H1 (cell line): ENCODE measurements at regions not wholly inside any gene's neighbourhood (a gene's known extent, or its start where the extent isn't known, plus 50 kb on each side); places are given as distances from the start of the nearest gene placed in this dataset.

Experiments
- CTCF ChIA-PET: fragments of 300-600 bp; sonication (Branson Sonifier 250); formaldehyde crosslinking; loops from one replicate; lab custom pipeline; 2021; ENCODE audit not compliant: partially characterized antibody; lab: Charles Lee
- POLR2A ChIA-PET: fragments of 300-600 bp; sonication (Branson Sonifier 250); formaldehyde crosslinking; loops from one replicate; lab custom pipeline; 2021; ENCODE audit warnings: inconsistent platforms; ENCODE audit not compliant: partially characterized antibody; lab: Charles Lee
- DNase-seq, 2 experiments: peaks; one replicate each; pipeline versions ENCODE4 v3.0.0 to v3.0.0-alpha.2; 2010 to 2022; ENCODE audit warnings: low spot score in 2 of 2, low read depth in 1 of 2, mixed read lengths in 1 of 2
- FAIRE-seq: peaks from 2 replicates; lab custom pipeline; 2011; peaks lifted over from hg19 to GRCh38; lab: Jason Lieb, UNC
- H2AFZ ChIP-seq: 2 replicates; pipeline ENCODE4 v1.8.1; 2012; ENCODE audit warnings: low read length, inconsistent platforms
- H2AK5ac ChIP-seq: 2 replicates; pipeline ENCODE4 v1.6.1; 2013; ENCODE audit warnings: low read depth, low read length
- H2BK120ac ChIP-seq: replicated peaks from 2 replicates; pipeline ENCODE3; 2013; ENCODE audit warnings: low read depth, low read length, inconsistent platforms
- H2BK12ac ChIP-seq: 2 replicates; pipeline ENCODE4 v1.6.1; 2013; ENCODE audit warnings: low read depth, low read length
- H2BK15ac ChIP-seq: 2 replicates; pipeline ENCODE4 v1.6.1; 2013; ENCODE audit warnings: low read length
- H2BK20ac ChIP-seq: 2 replicates; pipeline ENCODE4 v1.6.1; 2013; ENCODE audit warnings: low read length
- H2BK5ac ChIP-seq: 2 replicates; pipeline ENCODE4 v1.6.1; 2013; ENCODE audit warnings: low read depth, low read length
- H3K14ac ChIP-seq: 2 replicates; pipeline ENCODE4 v1.6.1; 2013; ENCODE audit warnings: inconsistent platforms; ENCODE audit not compliant: insufficient read length
- H3K18ac ChIP-seq: 2 replicates; pipeline ENCODE4 v1.6.1; 2013; ENCODE audit warnings: low read length; ENCODE audit errors: extremely low read depth
- H3K23ac ChIP-seq: 2 replicates; pipeline ENCODE4 v1.6.1; 2013; ENCODE audit warnings: inconsistent platforms; ENCODE audit not compliant: insufficient read length
- H3K23me2 ChIP-seq: 2 replicates; pipeline ENCODE4 v1.6.1; 2013; ENCODE audit warnings: low read depth, low read length
- H3K27ac ChIP-seq: 2 replicates; pipeline ENCODE4 v1.6.1; 2011; ENCODE audit warnings: low read depth, low read length, inconsistent platforms
- H3K27me3 ChIP-seq, 4 experiments: replicated peaks in 1 of 4; 1 replicate in 1 of 4; 2 replicates in 3 of 4; pipeline versions ENCODE4 v1.6.1 to v1.8.1; 2011 to 2013; ENCODE audit warnings: low read length in 3 of 4, mild to moderate bottlenecking in 3 of 4, inconsistent platforms in 2 of 4, mixed read lengths in 2 of 4, moderate library complexity in 1 of 4; ENCODE audit not compliant: control insufficient read depth in 3 of 4, insufficient read depth in 3 of 4; ENCODE audit errors: extremely low read depth in 1 of 4
- H3K36me3 ChIP-seq, 4 experiments: 2 replicates each; pipeline versions ENCODE4 v1.6.1 to v1.8.1; 2011 to 2013; ENCODE audit warnings: mild to moderate bottlenecking in 4 of 4, low read length in 3 of 4, moderate library complexity in 2 of 4, control low read depth in 1 of 4, inconsistent platforms in 1 of 4; ENCODE audit not compliant: insufficient read depth in 4 of 4, control insufficient read depth in 2 of 4
- H3K4ac ChIP-seq: replicated peaks from 2 replicates; pipeline ENCODE3; 2013; ENCODE audit warnings: low read length, low read depth, mixed read lengths, inconsistent platforms; ENCODE audit not compliant: insufficient read length
- H3K4me1 ChIP-seq, 4 experiments: replicated peaks in 1 of 4; 1 replicate in 1 of 4; 2 replicates in 3 of 4; pipeline versions ENCODE4 v1.6.1 to v1.8.1; 2011 to 2013; ENCODE audit warnings: low read length in 3 of 4, inconsistent platforms in 2 of 4, mixed read lengths in 1 of 4; ENCODE audit not compliant: insufficient read depth in 4 of 4, control insufficient read depth in 3 of 4
- H3K4me2 ChIP-seq, 2 experiments: 2 replicates each; pipeline versions ENCODE4 v1.6.1 to v1.8.1; 2011 to 2013; ENCODE audit warnings: low read depth in 2 of 2, low read length in 2 of 2, control low read depth in 1 of 2, inconsistent platforms in 1 of 2, mild to moderate bottlenecking in 1 of 2; ENCODE audit not compliant: insufficient read depth in 1 of 2
- H3K4me3 ChIP-seq, 4 experiments: fragments of 200-600, 300-600 bp in 1 of 4; sonication (generic), shearing (Covaris generic), sonication (Bioruptor Twin) in 1 of 4; 2 replicates each; pipeline versions ENCODE4 v1.5.1 to v1.8.1; 2011 to 2016; ENCODE audit warnings: low read length in 4 of 4, low read depth in 3 of 4, control low read depth in 2 of 4, inconsistent platforms in 2 of 4, mild to moderate bottlenecking in 2 of 4, mixed read lengths in 1 of 4, moderate library complexity in 1 of 4; ENCODE audit not compliant: insufficient read depth in 2 of 4; ENCODE audit errors: extremely low read depth in 1 of 4
- H3K56ac ChIP-seq: replicated peaks from 2 replicates; pipeline ENCODE3; 2013; ENCODE audit warnings: low read depth, mild to moderate bottlenecking, mixed read lengths, low read length, inconsistent platforms; ENCODE audit not compliant: insufficient read length
- H3K79me1 ChIP-seq: 2 replicates; pipeline ENCODE4 v1.6.1; 2013; ENCODE audit warnings: low read depth, low read length, control low read depth
- H3K79me2 ChIP-seq, 2 experiments: 2 replicates each; pipeline versions ENCODE4 v1.6.1 to v1.8.1; 2012 to 2013; ENCODE audit warnings: low read length in 2 of 2, mild to moderate bottlenecking in 2 of 2, inconsistent platforms in 1 of 2; ENCODE audit not compliant: insufficient read depth in 2 of 2, control insufficient read depth in 1 of 2
- H3K9ac ChIP-seq, 4 experiments: replicated peaks in 1 of 4; 1 replicate in 1 of 4; 2 replicates in 3 of 4; pipeline versions ENCODE4 v1.6.1 to v1.8.1; 2011 to 2013; ENCODE audit warnings: low read depth in 3 of 4, low read length in 3 of 4, control low read depth in 2 of 4, mild to moderate bottlenecking in 2 of 4, moderate library complexity in 2 of 4, inconsistent platforms in 1 of 4; ENCODE audit errors: extremely low read depth in 1 of 4
- H3K9me3 ChIP-seq, 2 experiments: 2 replicates each; pipeline versions ENCODE4 v1.6.1 to v1.8.1; 2012 to 2013; ENCODE audit warnings: mild to moderate bottlenecking in 2 of 2, moderate library complexity in 2 of 2, control low read depth in 1 of 2, inconsistent platforms in 1 of 2, low read depth in 1 of 2, low read length in 1 of 2, mixed read lengths in 1 of 2; ENCODE audit not compliant: insufficient read depth in 2 of 2
- H4K20me1 ChIP-seq, 2 experiments: replicated peaks in 1 of 2; 2 replicates each; pipeline versions ENCODE3 to v1.8.1; 2011 to 2013; ENCODE audit warnings: inconsistent platforms in 2 of 2, low read length in 2 of 2, mild to moderate bottlenecking in 1 of 2; ENCODE audit not compliant: insufficient read depth in 2 of 2, control insufficient read depth in 1 of 2
- H4K5ac ChIP-seq: 2 replicates; pipeline ENCODE4 v1.6.1; 2013; ENCODE audit warnings: low read length, low read depth, mixed read lengths, inconsistent platforms; ENCODE audit not compliant: insufficient read length
- H4K8ac ChIP-seq: 2 replicates; pipeline ENCODE4 v1.8.0; 2013; ENCODE audit warnings: mild to moderate bottlenecking, moderate library complexity, low read length, inconsistent platforms; ENCODE audit not compliant: insufficient read depth; ENCODE audit errors: extremely low read depth
- H4K91ac ChIP-seq: replicated peaks from 2 replicates; pipeline ENCODE3; 2013; ENCODE audit warnings: low read length, mixed read lengths, inconsistent platforms; ENCODE audit not compliant: insufficient read length
- CEBPB ChIP-seq: IDR thresholded peaks from 2 replicates; pipeline ENCODE4 v1.6.1; 2012; ENCODE audit warnings: low read depth, low read length
- EP300 ChIP-seq, 2 experiments: IDR thresholded peaks; 1 replicate in 1 of 2; 2 replicates in 1 of 2; pipeline ENCODE4 v1.6.1; 2011 to 2012; ENCODE audit warnings: low read depth in 2 of 2, low read length in 2 of 2, mild to moderate bottlenecking in 2 of 2, borderline replicate concordance in 1 of 2, inconsistent platforms in 1 of 2, moderate library complexity in 1 of 2
- POLR2A ChIP-seq, 2 experiments: IDR thresholded peaks; 1 replicate in 1 of 2; 2 replicates in 1 of 2; pipeline ENCODE4 v1.6.1; 2011; ENCODE audit warnings: low read depth in 2 of 2, low read length in 2 of 2, mild to moderate bottlenecking in 2 of 2; ENCODE audit errors: control extremely low read depth in 1 of 2
- RBBP5 ChIP-seq: IDR thresholded peaks from 2 replicates; pipeline ENCODE4 v1.7.1; 2012; ENCODE audit warnings: low read depth, mild to moderate bottlenecking, inconsistent platforms, low read length, moderate library complexity, borderline replicate concordance
- RXRA ChIP-seq: IDR thresholded peaks from 2 replicates; pipeline ENCODE4 v1.6.1; 2011; ENCODE audit warnings: low read depth, mild to moderate bottlenecking, low read length, moderate library complexity; ENCODE audit not compliant: insufficient read depth
- SP4 ChIP-seq: IDR thresholded peaks from 2 replicates; pipeline ENCODE4 v1.6.1; 2012; ENCODE audit warnings: low read length, inconsistent platforms
- WGBS, 2 experiments: shearing (Covaris generic) in 1 of 2; methylation state at CpG; one replicate each; pipeline versions ENCODE4 v1.1.6 to v1.1.7; 2013 to 2015; ENCODE audit warnings: low lambda C conversion rate in 2 of 2, mixed read lengths in 2 of 2, inconsistent platforms in 1 of 2, low coverage in 1 of 2, missing lambda C conversion rate in 1 of 2; ENCODE audit not compliant: insufficient replicate concordance in 2 of 2, insufficient coverage in 1 of 2, insufficient read length in 1 of 2; ENCODE audit errors: extremely low coverage in 1 of 2, missing lambda C conversion rate in 1 of 2; 5-methylcytosine and 5-hydroxymethylcytosine counted together

DNA sequence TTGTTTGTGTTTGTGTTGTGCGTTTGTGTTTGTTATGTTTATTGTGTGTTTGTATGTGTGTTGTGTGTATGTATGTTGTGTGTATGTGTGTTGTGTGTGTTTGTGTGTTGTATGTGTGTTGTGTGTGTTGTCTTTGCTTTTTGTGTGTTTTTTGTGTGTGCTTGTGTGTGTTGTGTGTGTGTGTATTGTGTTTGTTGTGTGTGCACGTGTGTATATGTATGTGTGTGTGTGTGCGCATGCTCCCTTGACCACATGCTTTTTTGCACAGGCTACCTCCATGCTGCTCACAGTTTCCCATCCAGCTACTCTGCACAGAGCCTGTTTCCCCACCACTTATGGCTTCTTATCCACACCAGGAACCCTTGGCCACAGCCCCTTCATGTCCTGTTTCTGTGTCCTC is 720.0 kb upstream of the ADAMTS16 start:
- Histone ChIP-seq H3K36me3 (no peaks in the 10 kb centered on the region), H3K4ac (no peak overlapping the region), H3K18ac (no peak overlapping the region), H4K91ac (no peak overlapping the region), H2BK12ac (no peak overlapping the region), H4K20me1 (peaks cover 0 to 4% of the 10 kb centered on the region in 2 experiments), H2BK20ac (no peak overlapping the region), H3K27me3 (no peaks in the 10 kb centered on the region), H4K5ac (no peak overlapping the region), H3K79me2 (no peaks in the 10 kb centered on the region), H2BK15ac (no peak overlapping the region), H3K9me3 (no peaks in the 10 kb centered on the region), H3K9ac (no peak overlapping the region), H3K4me2 (no peak overlapping the region), H3K27ac (no peak overlapping the region), H3K23me2 (peaks cover 4% of the 10 kb centered on the region; the same call in 1 of the 2 replicates), H3K56ac (peak overlapping the region; percentile 95), H2AK5ac (peak overlapping the region; percentile 56; the same call in 1 of the 2 replicates), H3K4me1 (no peaks in the 10 kb centered on the region), H2AFZ (no peak overlapping the region), H3K23ac (peak overlapping the region; percentile 35), H2BK120ac (no peak overlapping the region), H4K8ac (no peak overlapping the region; the same call in 1 of the 2 replicates), H3K79me1 (no peaks in the 10 kb centered on the region; the same call in 1 of the 2 replicates), H3K14ac (no peak overlapping the region), H3K4me3 (no peak overlapping the region), H2BK5ac (no peak overlapping the region)
- FAIRE-seq (peak; percentile 78), DNase-seq (no peak)
- CTCF ChIA-PET = no interaction called here
- POLR2A ChIA-PET = no interaction called here
- WGBS, 2 experiments = 84 to 100% methylated on average over 1 to 3 of the region's 3 CpGs
- TF ChIP-seq RBBP5 (no peak), SP4 (no peak), POLR2A (IDR thresholded peaks at IDR 0.05; ENCODE audit: control extremely low read depth in 1 of 2, low read depth in 2 of 2, low read length in 2 of 2) (no peak), RXRA (no peak), CEBPB (no peak), EP300 (IDR thresholded peaks at IDR 0.05; ENCODE audit: borderline replicate concordance in 1 of 2, low read depth in 2 of 2, low read length in 2 of 2) (no peak)
- TF ChIP-seq, all 59 proteins: peak for 0
